GM13976 (cell line): ENCODE measurements at regions not wholly inside any gene's neighbourhood (a gene's known extent, or its start where the extent isn't known, plus 50 kb on each side); places are given as distances from the start of the nearest gene placed in this dataset.

ENCODE experiments used
- DNase-seq: peaks from one replicate; pipeline ENCODE4 v3.0.0; 2012; ENCODE audit warnings: low spot score
- in situ Hi-C: fragments of 300-500 bp; cut with MboI; formaldehyde crosslinking; loops from one replicate; pipeline ENCODE4 v1.12.0; 2022; ENCODE audit warnings: low sequenced_read_pairs, mixed read lengths, inconsistent platforms; ENCODE audit not compliant: unreplicated experiment
- TF ChIP-seq, protein P1 (sequence below): IDR thresholded peaks from 2 replicates; pipeline ENCODE4 v1.5.1; 2012; ENCODE audit warnings: borderline replicate concordance, mild to moderate bottlenecking; ENCODE audit not compliant: insufficient read depth; ENCODE audit errors: extremely low read depth, missing control alignments, control extremely low read depth

DNA sequence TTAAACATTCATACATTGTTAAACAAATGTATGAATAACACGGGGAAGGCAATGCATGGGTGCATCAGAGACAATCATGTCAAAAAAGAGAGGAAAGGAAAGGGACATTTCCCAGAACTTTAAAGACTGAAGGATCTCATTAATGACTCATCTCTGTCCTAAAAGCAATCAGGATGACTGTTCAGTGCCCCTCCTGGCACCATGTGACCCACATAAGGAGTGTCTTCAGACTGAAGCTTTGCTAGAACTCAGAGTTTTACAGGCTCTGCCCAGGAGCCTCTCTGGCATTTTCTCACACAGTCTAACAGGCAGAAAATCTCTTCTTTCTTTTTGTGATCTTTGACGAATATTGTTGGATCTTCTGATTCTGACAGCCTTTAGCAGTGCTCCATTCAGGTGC lies 315.3 kb downstream of the OTUD1 start:
- in situ Hi-C loops = no loop called here

DNA sequence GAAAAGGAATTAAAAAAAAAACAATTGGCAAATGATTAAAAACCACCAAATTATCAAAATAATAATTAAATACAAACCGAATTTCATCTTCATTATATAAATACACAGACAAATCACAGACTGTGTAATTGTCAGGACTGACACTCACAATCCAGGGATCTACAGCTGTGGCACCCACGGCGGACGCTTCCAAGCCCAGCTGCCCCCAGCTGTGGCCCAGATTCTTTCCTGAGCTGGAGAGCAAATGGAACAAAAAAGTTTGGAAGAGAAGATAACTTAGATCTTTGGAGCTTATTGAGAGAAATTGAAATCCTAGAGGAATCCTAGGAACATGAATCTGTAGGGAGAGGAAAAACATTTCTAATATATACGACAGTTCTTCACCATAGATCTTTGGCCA lies 316.1 kb downstream of the OTUD1 start:
- TF ChIP-seq, protein P1, sequence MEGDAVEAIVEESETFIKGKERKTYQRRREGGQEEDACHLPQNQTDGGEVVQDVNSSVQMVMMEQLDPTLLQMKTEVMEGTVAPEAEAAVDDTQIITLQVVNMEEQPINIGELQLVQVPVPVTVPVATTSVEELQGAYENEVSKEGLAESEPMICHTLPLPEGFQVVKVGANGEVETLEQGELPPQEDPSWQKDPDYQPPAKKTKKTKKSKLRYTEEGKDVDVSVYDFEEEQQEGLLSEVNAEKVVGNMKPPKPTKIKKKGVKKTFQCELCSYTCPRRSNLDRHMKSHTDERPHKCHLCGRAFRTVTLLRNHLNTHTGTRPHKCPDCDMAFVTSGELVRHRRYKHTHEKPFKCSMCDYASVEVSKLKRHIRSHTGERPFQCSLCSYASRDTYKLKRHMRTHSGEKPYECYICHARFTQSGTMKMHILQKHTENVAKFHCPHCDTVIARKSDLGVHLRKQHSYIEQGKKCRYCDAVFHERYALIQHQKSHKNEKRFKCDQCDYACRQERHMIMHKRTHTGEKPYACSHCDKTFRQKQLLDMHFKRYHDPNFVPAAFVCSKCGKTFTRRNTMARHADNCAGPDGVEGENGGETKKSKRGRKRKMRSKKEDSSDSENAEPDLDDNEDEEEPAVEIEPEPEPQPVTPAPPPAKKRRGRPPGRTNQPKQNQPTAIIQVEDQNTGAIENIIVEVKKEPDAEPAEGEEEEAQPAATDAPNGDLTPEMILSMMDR = no peak
- in situ Hi-C loops = no loop called here
- no peak for DNase-seq

More for the DNA sequence above, 315.3 kb downstream of the OTUD1 start:
- DNase-seq = no peak
- TF ChIP-seq, protein P1 = no peak

DNA sequence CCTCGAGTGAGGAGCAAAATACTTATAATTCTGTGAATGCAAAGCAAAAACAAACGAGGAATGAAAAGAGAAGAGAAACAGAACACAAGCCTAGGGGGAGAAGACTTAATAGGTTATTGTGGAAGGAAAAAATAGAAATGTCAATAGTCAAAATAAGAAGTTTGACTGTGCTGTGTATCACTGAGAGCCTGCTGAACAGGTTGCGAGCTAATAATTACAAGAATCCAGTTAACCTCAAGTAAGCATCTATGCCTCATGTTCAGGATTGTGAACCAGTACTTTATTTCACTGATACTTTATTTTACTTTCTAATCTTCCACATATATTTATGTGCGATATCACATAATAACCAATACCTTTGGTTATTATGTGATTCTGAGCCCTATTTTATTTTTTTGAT lies 316.7 kb downstream of the OTUD1 start:
- no peak for DNase-seq
- TF ChIP-seq, protein P1 = no peak
- in situ Hi-C loops = no loop called here

DNA sequence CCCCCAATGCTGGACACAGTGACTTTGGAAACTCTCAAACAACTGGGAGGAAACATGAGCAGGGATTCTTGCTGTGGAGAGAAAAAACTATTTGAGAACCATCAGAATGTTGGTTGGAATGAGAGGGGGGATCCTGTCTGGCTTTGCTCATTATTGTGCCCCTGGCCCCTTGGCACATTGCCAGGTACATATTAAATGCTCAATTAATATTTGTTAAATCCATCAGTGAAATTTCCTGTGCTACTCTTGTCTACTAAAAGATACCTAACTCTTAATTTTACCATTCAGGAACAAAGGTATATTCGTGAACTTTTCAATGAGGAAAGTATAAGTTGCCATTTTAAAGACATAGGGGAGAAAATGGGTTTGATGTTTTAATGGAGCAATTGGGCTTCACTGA lies 329.4 kb downstream of the OTUD1 start:
- DNase-seq = no peak
- TF ChIP-seq, protein P1 = no peak
- in situ Hi-C loops = no loop called here

DNA sequence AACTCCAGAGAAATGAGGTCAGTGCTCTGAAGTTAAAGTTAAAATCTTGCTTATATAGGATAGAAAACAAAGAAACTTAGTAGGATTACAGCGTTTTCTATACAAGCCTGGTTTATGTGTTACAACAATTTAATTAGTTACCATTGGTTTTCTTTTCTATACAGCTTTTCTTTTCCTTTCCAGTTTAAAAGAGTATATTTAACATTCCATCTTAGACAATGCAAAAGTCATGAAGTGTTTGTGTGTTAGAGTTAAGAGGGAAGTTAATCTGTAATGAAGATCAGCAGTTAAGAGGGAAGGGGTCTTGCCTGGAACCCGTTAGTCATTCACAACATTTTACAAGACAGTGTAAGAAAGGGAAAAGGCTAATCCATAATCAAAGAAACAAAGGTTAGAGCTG lies 338.3 kb downstream of the OTUD1 start:
- DNase-seq = no peak
- TF ChIP-seq, protein P1 = no peak
- in situ Hi-C loops = no loop called here

DNA sequence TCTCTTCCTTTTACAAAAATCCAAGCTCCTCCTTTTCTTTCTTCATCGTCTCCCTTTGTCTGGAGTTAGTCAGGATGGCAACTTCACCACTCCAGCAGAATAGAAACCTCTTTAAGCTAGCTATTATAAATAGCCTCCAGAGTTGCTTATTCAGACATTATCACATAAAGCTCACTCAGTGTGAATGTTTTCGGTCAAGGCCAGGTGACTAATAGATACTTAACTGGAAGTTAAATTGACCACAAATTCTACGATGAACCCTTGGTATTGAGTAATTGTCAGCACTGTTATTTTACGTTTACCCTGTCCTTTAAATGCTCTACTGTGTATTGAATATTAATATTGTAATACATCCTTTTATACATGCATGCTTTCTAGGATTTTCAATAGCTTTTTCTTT lies 340.4 kb downstream of the OTUD1 start:
- TF ChIP-seq, protein P1 = no peak
- in situ Hi-C loops = no loop called here

DNA sequence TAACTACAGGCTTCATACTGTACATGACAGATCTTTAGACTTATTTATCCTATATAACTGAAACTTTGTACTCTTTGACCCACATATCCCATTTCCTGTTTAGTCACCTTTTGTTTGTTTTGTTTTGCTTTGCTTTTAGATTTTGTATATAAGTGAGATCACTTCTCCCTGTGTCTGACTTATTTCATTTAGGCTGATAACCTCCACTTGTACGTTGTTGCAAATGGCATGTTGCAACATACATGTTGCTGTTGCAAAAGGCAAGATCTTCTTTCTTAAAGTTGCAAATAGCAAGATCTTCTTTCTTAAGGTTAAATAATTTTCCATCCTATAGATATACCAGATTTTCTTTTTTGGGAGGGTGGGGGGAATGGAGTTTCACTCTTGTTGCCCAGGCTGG lies 341.5 kb downstream of the OTUD1 start:
- in situ Hi-C loops = no loop called here
- no peak for DNase-seq
- TF ChIP-seq, protein P1 = no peak

More for the DNA sequence above, 340.4 kb downstream of the OTUD1 start:
- no peak for DNase-seq
